HCT116 (cell line): ENCODE measurements at regions not wholly inside any gene's neighbourhood (a gene's known extent, or its start where the extent isn't known, plus 50 kb on each side); places are given as distances from the start of the nearest gene placed in this dataset.

ENCODE experiments used
- ATF3 ChIP-seq: IDR thresholded peaks from 2 replicates; pipeline ENCODE4 v1.6.1; 2012
- CTCF ChIP-seq, 3 experiments: fragments of 200-600 bp in 1 of 3; sonication (generic) in 1 of 3; IDR thresholded peaks in 2 of 3; conservative IDR thresholded peaks in 1 of 3; 2 replicates each; pipeline ENCODE4 v1.5.1; 2012 to 2017; ENCODE audit warnings: low read depth in 2 of 3, low read length in 2 of 3, antibody characterized with exemption in 1 of 3, borderline replicate concordance in 1 of 3, control low read depth in 1 of 3, mild to moderate bottlenecking in 1 of 3, mixed read lengths in 1 of 3, mixed run types in 1 of 3, moderate library complexity in 1 of 3; ENCODE audit not compliant: insufficient read depth in 1 of 3
- EZH2 ChIP-seq: fragments of 200-600 bp; sonication (generic); IDR thresholded peaks from 2 replicates; pipeline ENCODE4 v1.6.1; 2017; ENCODE audit warnings: antibody characterized with exemption, mixed run types
- FOSL1 ChIP-seq: IDR thresholded peaks from 2 replicates; pipeline ENCODE4 v1.6.1; 2012; ENCODE audit warnings: low read depth
- MAX ChIP-seq: IDR thresholded peaks from 2 replicates; pipeline ENCODE4 v1.6.1; 2012
- POLR2A ChIP-seq: IDR thresholded peaks from 2 replicates; pipeline ENCODE4 v1.7.0; 2011; ENCODE audit warnings: borderline replicate concordance; ENCODE audit not compliant: insufficient read depth, insufficient read length; ENCODE audit errors: extremely low read depth
- SP1 ChIP-seq: IDR thresholded peaks from 2 replicates; pipeline ENCODE4 v1.6.1; 2012; ENCODE audit warnings: low read depth

GRCh38 chr6:29999416-29999815 is 57.1 kb downstream of the HLA-A start:
- TF ChIP-seq CTCF (IDR thresholded peaks at IDR 0.05 in 2 of 3, conservative IDR thresholded peaks at IDR 0.05 in 1 of 3; ENCODE audit: borderline replicate concordance in 1 of 3, insufficient read depth in 1 of 3, low read depth in 2 of 3, low read length in 2 of 3) (no peak), SP1 (no peak), EZH2 (no peak), ATF3 (no peak), POLR2A (no peak), MAX (no peak), FOSL1 (no peak)
